ENCODE measurements at regions not wholly inside any gene's neighbourhood (a gene's known extent, or its start where the extent isn't known, plus 50 kb on each side); places are given as distances from the start of the nearest gene placed in this dataset.

DNA sequence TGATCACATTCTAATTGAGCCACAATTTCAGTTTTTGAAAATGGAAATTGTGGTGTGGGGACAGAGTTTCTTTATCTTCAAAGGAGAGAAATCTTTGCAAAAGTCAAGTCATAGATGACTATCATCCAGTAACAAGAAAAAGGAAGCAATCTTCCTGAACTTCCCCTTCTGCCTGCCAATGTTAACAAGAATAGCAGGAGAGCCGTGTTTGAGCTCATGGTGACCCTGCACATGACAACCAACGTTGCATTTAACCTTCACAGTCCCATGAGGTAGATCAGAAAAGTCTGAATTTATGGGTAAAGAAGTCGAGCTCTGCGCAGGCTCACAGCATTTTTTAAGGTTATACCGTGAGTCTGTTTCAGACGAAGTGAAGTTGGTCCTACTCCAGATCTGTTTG is 454.9 kb downstream of the LPIN1 start:
- TF ChIP-seq GATA2 (IDR thresholded peaks at IDR 0.05; ENCODE audit: low read depth, low read length) (no peak), GATA3 (IDR thresholded peaks at IDR 0.05; ENCODE audit: low read depth, low read length) (no peak)

Data from SH-SY5Y (cell line).